ENCODE measurements at regions not wholly inside any gene's neighbourhood (a gene's known extent, or its start where the extent isn't known, plus 50 kb on each side); places are given as distances from the start of the nearest gene placed in this dataset.

GRCh38 chr1:56415720-56416119 lies 163.6 kb downstream of the PLPP3 start:
- TF ChIP-seq CTCF (IDR thresholded peaks at IDR 0.05), result no peak
- TF ChIP-seq POLR2A (IDR thresholded peaks at IDR 0.05), result no peak
